Activated CD8-positive, alpha-beta memory T cell treated with anti-CD3 and anti-CD28 coated beads for 48 hours (primary cell): ENCODE measurements at regions not wholly inside any gene's neighbourhood (a gene's known extent, or its start where the extent isn't known, plus 50 kb on each side); places are given as distances from the start of the nearest gene placed in this dataset.

Experiments
- DNase-seq, 3 experiments: peaks; one replicate each; pipeline ENCODE4 v3.0.0-alpha.2; 2020; ENCODE audit warnings: low read depth in 2 of 3, low spot score in 2 of 3

DNA sequence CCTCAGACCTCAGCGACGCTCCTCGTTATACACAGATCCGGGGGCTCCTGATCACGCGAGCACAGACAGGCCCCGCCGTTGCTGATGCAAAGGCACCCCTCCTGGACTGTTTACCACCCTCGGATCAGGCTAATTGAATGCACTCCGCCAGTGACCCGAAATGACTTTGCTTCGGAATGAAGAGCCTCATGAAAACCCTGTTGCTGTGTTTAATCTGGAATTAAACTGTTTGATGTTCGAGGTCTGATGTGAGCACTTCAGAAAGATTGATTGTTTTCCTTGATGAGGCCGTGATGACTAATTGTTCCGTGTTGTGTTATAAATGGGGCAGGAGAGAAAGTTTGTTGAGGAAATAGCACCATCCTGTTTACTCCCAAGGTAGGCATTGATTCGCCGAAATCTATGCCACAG, 190.5 kb upstream of the PPP1R26 start:
- DNase-seq: no peak

DNA sequence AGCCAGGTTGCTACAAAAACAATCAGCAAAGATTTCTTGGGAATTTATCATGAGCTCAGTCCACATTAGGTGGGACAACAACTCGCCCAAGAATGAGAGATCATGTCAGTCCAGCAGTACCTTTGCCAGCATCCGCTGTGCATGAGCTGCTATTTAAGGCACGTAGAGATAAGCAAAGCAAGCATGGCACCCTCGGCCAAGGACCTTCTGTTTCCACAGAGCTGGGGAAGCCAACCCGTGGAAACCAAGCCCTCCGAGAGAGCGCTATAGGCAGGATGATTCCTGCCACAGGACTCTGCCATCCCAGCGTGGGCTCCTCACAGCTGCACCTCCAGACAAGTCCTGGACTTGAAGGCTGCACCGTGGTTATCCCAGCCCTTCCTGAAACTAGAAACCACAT, 189.5 kb upstream of the PPP1R26 start:
- DNase-seq: no peak

DNA sequence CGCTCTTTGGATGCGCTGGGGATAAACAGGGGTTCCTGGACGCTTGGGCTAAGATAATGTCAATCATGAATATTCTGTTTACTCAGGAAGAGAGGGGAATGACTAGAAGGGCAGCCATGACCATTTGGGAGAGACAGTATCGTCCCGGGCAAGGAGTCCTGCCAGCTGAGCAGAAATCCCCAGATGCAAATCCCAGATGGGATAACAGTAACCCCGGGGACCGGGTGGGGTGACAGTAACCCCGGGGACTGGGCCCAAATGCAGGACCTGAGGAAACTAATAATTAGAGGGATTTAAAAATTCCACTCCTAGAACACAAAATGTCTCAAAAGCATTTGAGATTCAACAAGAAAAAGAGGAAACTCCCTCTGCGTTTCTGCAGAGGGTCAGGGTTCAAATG, 189.0 kb upstream of the PPP1R26 start:
- DNase-seq: no peak

DNA sequence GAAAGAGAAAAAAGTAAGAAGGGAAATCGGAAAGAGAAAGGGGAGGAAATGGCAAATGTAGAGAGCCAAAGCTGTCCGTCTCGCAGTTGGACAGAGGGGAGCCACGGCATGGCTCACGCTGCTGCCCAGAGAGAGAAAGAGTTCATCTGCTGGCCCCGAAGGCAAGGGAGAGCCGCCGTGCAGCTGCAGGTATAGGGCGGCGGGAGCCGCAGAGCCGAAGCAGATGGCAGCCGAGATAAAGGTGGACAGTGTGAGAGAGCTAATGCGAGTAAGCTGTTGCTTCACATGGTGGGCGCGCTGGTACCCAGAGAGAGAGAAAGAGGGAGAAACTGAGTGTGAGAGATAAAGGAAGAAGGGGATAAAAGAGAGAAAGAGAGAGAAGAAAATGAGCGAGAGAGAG, 188.4 kb upstream of the PPP1R26 start:
- DNase-seq: no peak

DNA sequence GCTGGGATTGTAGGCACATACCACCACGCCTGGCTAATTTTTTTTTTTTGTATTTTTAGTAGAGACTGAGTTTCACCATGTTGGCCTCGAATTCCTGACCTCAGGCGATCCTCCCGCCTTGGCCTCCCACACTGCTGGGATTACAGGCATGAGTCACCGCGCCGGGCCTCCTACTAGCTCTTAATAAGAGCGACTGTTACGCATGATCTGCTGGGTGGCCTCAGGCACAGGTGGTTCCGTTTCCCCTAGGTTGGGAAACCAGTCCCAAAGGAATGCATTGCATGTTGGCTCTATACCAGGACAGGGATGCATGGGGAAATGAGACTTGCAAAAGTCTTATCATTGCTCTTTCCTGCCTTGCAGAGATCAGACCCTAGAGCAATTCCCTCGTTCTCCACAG, 184.7 kb upstream of the PPP1R26 start:
- no peak for DNase-seq

DNA sequence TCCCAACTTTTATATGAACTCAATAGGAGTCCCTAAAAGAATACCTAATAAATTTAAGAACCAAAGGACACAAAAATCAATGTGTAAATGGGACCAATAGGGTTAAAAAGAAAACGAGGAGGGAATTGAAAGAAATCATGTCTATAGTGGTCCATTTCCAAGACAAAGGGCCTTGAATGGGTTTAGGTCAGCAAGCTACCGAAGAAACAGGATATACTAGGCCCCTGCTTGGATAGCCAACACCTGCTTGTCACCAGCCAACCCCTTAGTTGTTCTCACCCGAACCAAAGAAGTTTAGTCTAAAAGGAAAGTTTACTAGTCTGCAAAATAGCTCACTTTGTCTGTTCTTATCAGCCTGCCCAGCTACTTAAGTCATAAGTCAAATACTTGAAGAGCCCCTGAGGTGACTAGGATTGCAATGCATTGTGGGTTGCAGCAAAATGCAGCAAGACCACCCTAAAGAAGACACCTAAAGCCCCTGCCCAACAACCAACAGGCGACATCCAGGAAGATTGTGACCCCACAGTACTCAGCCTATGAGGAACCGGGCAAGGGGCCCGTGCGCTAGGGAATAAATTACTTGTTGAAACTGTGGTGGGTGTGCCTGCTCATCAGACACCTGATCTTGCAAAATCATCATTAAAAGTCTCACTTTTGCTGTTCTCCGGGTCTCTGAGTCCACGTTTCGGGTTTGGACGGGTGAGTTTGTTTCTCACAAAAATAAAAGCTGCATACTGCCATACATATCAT, 183.9 kb upstream of the PPP1R26 start:
- DNase-seq: no peak

DNA sequence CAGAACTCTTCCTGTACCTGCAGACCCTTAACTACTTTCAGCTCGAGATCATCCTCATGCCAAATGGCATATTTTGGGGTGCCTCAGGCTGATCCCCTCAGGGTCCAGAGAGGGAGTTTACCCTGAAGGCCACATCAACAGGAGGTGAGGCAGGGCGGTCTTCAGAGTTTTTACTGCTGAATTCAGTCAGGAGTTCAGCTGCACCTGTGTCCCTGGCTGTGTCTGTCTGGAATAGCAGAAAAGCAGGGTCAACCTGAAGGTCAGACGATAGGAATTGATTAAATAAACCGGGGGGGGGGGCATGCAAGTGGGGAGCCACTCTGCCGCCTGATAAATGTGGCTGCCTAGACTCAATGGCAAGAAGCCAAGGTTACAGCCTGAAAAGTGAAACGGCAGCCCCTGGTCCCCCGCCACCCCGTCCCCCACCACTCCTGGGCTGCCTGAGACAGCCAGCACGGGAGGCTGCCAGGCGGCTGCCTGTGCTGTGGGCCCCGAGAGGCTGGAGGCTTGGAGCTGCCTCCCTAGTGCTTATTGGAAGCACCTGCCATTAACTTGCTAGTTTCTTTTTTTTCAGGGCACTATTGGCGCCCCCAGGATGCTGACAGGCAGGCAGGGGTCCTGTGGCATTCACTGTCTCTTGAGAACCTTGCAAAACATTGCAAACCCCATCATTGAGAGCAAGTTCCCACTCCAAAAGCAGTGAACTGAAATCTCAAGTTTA, 182.7 kb upstream of the PPP1R26 start:
- DNase-seq: no peak

DNA sequence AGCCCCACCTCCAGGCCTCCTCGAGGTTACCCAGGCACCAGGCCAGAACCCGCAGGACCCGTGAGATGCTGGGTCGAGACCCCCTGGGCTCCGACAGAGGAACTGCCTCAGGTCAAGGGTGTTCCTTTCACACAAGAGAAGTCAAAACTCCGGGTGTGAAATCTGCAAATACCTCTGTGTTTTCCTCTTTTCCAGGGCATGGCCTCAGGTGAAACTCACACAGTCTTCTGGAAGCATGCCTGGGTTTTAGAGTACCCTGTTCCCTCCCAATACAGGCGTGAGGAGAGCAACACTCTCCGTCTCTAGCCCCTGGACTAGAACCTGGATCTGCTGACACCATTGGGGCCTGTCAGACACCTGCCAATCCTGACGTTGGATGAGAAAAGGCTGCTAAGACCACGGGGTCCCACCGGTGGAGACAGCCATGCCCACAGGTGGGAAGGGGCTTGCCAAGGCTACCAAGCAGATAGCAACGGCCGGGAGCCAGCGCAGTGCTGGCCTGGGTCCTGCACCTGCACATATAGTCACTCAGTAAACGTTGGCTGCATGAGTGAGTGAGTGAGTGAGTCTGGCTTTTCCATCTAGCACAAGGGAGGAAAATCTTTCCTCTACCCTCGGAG, 182.0 kb upstream of the PPP1R26 start:
- no peak for DNase-seq

DNA sequence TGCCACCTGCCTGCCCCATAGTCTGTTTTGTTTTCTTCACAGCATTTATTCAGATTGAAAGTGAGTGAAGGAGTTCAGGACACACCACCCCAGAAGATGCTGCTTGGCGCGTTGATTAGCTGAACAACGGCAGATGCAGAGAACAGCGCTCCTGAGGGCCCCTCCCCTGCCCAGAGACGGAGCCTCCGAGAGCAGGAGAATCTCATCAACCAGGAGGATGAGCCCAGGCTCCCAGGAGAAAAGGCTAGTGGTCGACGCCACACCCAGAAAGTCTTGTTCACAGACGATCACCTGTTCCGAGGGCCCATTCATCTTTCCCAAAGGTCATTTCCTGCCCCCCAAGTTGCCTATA, 180.4 kb upstream of the PPP1R26 start:
- no peak for DNase-seq

DNA sequence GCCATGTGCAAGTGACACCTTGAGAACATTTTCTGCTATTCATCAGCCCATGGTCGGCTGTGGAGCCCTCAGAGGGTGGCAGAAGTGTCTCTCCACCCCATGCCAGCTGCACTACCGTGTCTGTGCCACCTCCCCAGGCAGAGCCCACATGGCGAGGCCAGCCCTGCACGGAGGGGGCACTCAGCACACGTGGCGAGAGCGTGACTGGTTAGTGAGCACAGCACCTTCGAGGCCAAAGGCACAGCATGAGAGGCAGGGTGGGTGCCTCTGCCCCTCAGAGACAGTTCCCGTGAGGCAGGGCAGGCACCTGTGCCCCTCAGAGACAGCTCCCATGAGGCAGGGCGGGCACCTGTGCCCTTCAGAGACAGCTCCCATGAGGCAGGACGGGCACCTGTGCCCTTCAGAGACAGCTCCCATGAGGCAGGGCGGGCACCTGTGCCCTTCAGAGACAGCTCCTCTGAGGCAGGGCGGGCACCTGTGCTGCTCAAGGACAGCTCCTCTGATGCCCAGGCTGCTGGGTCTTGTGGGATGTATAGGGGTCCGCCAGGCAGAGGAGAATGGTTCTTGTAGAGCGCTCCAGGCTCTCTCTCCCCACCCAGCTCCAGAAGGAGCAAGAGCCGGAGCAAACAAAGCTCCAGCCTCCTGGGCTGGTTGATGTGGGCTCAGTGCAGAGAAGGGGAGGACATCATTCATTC, 179.8 kb upstream of the PPP1R26 start:
- DNase-seq: no peak

DNA sequence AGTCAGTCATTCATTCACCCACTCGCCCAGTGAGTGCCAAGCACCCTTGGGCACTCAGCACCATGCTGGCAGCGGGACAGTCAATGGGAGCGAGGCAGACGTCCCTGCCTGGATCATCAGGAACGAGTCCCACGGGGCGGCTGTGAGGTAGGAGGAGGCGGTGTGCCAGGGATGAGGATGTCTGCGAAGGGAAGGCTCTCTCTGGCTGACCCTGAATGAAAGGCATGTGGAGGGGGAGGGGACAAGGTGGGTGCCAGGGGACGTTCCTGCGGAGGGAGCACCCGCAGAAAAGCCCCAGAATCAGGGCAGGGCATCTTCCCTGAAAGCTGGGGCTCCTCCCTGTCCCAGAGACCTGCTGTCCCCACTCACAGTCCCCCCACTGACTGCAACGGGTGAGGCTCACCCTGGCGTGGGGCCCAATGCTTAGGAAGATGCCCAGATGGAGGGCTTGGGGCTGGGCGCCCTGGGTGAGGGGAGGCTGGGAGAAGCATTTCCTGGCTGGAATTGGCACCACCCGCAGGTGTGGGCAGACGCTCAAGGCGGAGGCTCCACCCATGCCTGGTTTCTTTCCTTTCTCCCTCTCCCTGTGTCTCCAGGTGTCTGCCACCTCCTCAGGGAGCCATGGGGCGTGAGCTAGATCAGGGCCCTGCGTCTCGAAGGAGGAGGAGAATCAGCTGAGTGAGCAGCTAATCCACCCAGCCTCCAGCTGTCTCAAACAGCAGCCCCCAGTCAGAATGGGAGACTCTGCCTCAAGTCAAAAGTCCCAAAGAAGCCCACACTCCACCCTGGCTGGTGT, 179.0 kb upstream of the PPP1R26 start:
- DNase-seq: no peak

DNA sequence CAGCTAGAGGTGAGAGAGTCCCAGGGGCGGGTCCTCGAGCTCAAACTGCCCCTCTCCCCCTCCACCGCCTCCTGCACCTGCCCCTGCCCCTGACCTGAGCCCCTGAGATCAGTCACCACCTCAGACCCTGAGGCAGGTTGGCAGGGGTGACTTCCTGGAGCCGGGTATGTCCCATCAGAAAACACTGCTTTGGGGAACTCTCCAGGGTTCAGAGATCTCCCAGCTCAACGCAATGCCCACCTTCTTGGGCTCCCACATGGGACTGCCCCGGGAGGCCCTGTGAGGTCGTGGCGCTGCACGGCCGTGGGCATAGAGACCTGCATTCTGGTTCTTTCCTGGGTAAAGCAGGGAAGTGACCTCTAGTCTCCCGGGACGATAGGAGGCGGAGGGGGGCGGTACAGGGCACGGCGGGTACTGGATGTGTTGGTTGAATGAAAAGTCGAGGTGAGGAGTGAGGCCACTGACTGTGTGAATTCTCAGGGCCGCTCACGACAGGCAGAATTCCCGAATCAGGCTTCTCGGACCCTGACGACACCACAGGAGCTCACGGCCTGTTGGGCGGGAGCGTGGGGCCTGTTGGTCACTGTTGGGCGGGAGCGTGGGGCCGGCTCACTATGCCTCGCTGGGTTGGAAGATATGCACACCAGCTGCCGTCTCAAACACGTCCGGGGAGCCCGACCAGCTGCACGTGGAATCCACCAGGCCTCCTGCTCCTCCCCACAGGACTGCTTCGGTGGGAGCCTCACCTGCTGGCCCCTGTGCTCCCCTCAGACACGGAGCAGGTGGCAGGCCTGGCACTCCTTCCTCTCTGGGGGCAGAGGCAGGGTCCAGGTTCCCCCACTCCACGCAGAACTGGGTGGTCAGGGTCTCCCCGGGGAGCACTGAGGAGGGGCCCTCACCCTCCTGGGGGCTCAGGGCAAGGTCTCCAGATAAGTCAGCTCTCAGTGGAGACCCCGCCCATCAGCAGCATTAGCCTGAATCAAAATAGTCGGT, 178.0 kb upstream of the PPP1R26 start:
- no peak for DNase-seq

DNA sequence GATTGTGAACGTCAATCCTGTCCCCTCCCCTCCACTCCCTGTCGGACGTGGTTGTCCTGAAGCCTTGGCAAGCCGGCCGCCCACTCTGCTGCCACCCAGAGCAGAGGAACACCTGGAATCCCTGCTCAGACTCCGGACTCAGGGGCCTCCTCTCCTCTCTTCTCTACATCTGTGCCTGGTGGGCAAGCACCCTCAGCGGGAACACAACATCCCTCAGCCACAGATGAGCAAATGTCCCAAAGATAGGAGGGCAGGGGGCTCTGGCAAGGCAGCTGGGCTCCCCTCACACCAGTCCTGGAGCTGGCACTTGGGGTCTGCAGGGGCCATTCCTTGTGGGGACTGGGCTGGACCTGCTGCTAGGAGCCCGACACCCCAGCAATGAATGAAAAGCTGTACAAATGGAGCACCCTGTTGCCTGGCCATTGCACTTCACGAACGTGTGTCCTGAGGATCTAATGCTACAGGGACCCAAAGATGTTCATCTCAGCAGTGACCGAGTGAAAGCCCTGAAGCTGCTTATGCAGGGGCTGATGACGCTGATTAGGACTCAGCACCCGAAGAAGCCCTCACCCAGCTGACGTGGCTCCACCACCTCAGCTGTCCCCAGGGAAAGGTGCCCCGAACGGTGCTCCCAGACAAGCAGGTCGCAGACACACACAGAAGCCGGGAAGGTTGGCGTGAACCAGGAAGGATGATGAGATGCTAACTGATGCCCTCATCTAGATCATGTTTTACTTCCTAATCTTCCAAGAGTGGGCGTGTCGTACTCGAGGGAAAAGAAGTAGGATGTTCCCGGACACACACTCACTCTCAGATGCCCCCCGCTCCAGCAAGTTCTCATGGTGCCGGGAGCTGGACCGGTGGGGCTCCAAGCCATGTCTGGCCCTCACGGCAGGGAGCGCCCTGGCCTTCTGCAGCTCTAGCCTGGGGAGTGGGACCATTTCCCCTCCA, 177.0 kb upstream of the PPP1R26 start:
- DNase-seq: no peak

DNA sequence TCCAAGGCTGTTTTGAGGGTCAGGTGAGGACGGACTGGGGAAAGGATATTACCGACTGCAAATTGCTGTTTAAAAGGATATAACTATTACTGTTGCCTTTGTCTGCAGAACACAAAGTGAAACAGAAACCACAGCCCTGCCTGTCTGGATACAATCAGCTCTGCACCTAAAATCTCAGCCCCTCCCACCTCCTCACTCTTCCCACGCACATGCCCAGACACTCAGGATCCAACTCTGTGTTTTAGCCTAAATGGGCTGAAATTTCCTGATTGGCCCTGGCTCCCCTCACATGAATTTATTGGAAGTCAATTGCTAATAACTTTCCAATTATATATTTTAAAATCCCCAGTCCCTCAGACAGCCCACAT, 176.3 kb upstream of the PPP1R26 start:
- no peak for DNase-seq

DNA sequence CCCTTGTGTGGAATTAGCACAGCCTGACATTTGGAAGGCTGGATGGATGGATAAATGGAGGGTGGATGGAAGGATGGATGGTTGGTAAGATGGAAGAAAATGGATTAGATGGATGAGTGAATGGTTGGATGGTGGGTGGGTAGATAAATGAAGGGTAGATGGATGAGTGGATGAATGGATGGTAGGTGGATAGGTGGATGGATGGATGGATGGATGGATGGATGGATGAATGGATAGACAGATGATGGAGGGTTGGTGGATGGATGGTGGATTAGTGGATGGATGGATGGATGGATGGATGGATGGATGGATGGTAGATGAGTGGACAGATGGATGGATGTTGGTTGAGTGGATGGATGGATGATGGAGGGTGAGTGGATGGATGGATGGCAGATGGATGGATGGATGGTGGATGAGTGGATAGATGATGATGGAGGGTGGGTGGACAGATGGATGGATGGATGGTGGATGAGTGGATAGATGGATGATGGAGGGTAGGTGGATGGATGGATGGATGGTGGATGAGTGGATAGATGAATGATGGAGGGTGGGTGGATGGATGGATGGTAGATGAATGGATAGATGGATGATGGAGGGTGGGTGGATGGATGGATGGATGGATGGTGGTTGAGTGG, 175.6 kb upstream of the PPP1R26 start:
- DNase-seq: no peak

DNA sequence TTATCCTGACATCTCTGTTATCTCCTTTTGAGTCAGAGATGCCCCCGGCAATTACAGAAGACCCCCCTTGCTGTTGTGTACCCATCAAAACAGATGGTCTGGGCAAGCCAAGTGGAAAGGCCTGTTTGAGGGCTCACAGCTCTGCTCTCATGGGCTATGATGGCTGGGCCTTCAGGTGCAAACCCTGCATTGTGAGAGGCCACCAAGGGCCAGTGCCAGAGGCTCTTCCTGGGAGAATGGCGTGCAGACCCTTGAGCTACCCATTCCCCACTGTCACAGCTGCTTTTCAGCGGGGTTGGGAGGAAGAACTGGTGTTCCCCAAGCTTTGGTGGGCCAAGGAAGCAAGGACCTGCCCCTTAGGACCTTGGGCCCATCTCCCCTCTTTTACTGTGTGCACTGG, 174.7 kb upstream of the PPP1R26 start:
- DNase-seq: no peak

DNA sequence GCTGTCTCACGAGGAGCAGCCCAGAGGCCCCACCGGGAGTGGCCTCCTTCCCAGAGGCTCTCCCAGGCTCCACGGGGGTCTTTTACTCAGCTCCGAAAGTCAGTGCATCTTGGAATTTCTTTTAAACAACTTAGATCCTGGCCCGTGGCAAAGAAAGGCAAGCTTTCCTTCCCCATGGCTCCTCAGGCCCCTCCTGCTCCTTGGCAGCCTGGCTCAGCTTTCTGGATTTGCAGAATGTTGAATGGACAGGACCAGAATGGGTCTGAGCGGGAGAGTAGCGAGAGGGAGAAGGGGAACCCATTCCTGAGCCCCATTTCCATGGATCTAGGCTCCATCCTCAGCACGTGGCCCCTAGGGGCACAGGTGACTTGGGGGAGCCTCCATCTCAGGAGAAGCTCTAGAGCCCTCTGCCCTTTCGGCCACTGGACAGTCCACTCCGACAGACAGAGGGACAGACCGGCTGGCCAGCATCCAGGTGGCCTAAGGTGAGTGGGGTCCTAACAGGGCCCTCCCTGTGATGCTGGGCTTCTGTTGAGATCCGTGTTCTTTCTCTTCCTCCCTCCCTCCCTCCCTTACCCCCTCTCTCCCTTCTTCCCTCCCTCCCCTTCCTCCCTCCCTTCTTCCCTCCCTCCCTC, 173.9 kb upstream of the PPP1R26 start:
- DNase-seq: no peak

DNA sequence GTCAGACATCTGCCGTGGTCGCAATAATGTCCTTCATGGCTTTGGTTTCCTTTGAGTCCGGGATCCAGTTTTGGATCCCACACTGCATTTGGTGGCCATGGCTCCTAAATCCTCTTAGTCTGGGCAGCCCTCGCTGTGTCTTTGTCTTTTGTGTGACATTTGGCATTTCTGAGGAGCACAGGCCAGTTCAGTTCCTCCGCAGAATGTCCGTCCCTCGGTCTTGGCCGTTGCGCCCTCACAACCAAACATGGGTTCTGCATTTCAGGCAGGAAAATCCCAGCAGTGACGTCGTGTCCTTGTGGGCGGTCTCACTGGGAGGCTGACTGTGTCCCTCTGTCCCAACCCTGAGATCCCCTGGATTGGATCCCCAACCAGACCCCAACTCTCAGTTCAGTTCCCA, 172.9 kb upstream of the PPP1R26 start:
- no peak for DNase-seq
